Caco-2 (cell line): ENCODE measurements at regions not wholly inside any gene's neighbourhood (a gene's known extent, or its start where the extent isn't known, plus 50 kb on each side); places are given as distances from the start of the nearest gene placed in this dataset.

Experiments
- BruUV-seq: library from RNA; stranded (reverse); fragments of 400-500 nt; replicated peaks from 2 replicates; lab custom pipeline; 2021; lab: Mats Ljungman, UMichigan
- CTCF ChIA-PET: fragments of 300-600 bp; sonication (Branson Sonifier 250); formaldehyde crosslinking; loops from one replicate; lab custom pipeline; 2022; ENCODE audit warnings: antibody characterized with exemption; lab: Charles Lee
- POLR2A ChIA-PET: fragments of 300-600 bp; sonication (Branson Sonifier 250); formaldehyde crosslinking; loops from one replicate; lab custom pipeline; 2022; ENCODE audit warnings: antibody characterized with exemption; lab: Charles Lee
- DNase-seq, 2 experiments: peaks; one replicate each; pipeline versions ENCODE4 v3.0.0 to v3.0.0-alpha.2; 2020 to 2022
- H3K27me3 ChIP-seq: replicated peaks from 2 replicates; pipeline ENCODE4 v1.6.0; 2011; ENCODE audit warnings: low read length; ENCODE audit not compliant: control insufficient read depth, insufficient read depth
- H3K36me3 ChIP-seq: 2 replicates; pipeline ENCODE4 v1.5.1; 2011; ENCODE audit warnings: low read length; ENCODE audit not compliant: control insufficient read depth, insufficient read depth
- H3K4me1 ChIP-seq: fragments of 250-450 bp; sonication (Bioruptor Pico); 2 replicates; pipeline ENCODE4 v1.5.1; 2020; ENCODE audit warnings: mild to moderate bottlenecking
- H3K4me3 ChIP-seq: 2 replicates; pipeline ENCODE4 v1.5.1; 2011; ENCODE audit warnings: low read depth, mild to moderate bottlenecking, control low read depth, low read length
- H3K9me3 ChIP-seq: fragments of 250-450 bp; sonication (Bioruptor Pico); 2 replicates; pipeline ENCODE4 v1.5.1; 2020; ENCODE audit warnings: mild to moderate bottlenecking, moderate library complexity
- H3K27ac Mint-ChIP-seq: one replicate; pipeline ENCODE4 v1.8.0; 2022; ENCODE audit warnings: mixed read lengths; ENCODE audit not compliant: unreplicated experiment
- H3K27me3 Mint-ChIP-seq: one replicate; pipeline ENCODE4 v1.8.0; 2022; ENCODE audit warnings: mixed read lengths; ENCODE audit not compliant: insufficient read depth, unreplicated experiment
- H3K36me3 Mint-ChIP-seq: one replicate; pipeline ENCODE4 v1.8.0; 2022; ENCODE audit warnings: mild to moderate bottlenecking, mixed read lengths; ENCODE audit not compliant: insufficient read depth, unreplicated experiment
- H3K4me1 Mint-ChIP-seq: one replicate; pipeline ENCODE4 v1.8.0; 2022; ENCODE audit warnings: low read depth, mixed read lengths; ENCODE audit not compliant: unreplicated experiment
- H3K4me3 Mint-ChIP-seq: one replicate; pipeline ENCODE4 v1.8.0; 2022; ENCODE audit warnings: mild to moderate bottlenecking, moderate library complexity, mixed read lengths; ENCODE audit not compliant: unreplicated experiment
- H3K9me3 Mint-ChIP-seq: one replicate; pipeline ENCODE4 v1.8.0; 2022; ENCODE audit warnings: mixed read lengths; ENCODE audit not compliant: unreplicated experiment
- intact Hi-C: fragments of 100-400 bp; cut with micrococcal nuclease; formaldehyde crosslinking; loops from one replicate; pipeline ENCODE4 v1.10.0; 2022; ENCODE audit not compliant: unreplicated experiment
- TF ChIP-seq, protein P1 (sequence below), 2 experiments: fragments of 200-600 bp in 1 of 2; IDR thresholded peaks; 1 replicate in 1 of 2; 2 replicates in 1 of 2; pipeline versions ENCODE4 v1.5.1 to v1.8.0; 2011 to 2022; ENCODE audit warnings: antibody characterized with exemption in 1 of 2, control low read depth in 1 of 2, inconsistent platforms in 1 of 2, low read depth in 1 of 2, low read length in 1 of 2, mild to moderate bottlenecking in 1 of 2, moderate library complexity in 1 of 2; ENCODE audit not compliant: insufficient read depth in 1 of 2, severe bottlenecking in 1 of 2, unreplicated experiment in 1 of 2

DNA sequence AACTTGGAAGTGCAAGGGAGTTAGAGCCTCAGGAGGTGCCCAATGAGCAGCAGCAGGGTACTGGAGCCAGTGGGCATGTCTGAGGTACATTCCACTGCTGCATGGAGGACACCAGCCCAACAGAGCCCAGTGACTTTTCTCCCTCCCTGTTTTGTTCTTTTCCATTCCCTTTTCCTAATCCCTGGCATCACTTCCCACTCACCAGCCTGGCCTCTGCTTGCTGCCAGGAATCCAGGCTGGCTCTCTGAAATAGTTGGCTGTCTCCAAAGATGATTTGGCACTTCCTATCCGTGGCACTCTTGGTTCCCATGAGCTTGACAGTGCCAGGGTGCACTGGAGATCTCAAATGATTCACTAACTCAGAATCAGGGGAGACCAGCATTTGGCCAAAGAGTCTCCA lies 97.7 kb upstream of the ZPBP start:
- Mint-ChIP-seq H3K4me3 (no peak overlapping the region), H3K9me3 (no peaks in the 10 kb centered on the region), H3K27me3 (peaks cover 14% of the 10 kb centered on the region), H3K27ac (no peak overlapping the region), H3K36me3 (no peaks in the 10 kb centered on the region), H3K4me1 (no peaks in the 10 kb centered on the region)
- no peaks in the 10 kb centered on the region for H3K4me1 ChIP-seq
- TF ChIP-seq, protein P1, sequence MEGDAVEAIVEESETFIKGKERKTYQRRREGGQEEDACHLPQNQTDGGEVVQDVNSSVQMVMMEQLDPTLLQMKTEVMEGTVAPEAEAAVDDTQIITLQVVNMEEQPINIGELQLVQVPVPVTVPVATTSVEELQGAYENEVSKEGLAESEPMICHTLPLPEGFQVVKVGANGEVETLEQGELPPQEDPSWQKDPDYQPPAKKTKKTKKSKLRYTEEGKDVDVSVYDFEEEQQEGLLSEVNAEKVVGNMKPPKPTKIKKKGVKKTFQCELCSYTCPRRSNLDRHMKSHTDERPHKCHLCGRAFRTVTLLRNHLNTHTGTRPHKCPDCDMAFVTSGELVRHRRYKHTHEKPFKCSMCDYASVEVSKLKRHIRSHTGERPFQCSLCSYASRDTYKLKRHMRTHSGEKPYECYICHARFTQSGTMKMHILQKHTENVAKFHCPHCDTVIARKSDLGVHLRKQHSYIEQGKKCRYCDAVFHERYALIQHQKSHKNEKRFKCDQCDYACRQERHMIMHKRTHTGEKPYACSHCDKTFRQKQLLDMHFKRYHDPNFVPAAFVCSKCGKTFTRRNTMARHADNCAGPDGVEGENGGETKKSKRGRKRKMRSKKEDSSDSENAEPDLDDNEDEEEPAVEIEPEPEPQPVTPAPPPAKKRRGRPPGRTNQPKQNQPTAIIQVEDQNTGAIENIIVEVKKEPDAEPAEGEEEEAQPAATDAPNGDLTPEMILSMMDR (IDR thresholded peaks at IDR 0.05; ENCODE audit: insufficient read depth in 1 of 2, low read depth in 1 of 2, low read length in 1 of 2, severe bottlenecking in 1 of 2, unreplicated experiment in 1 of 2): no peak
- no peaks in the 10 kb centered on the region; the same call in none of the 2 replicates for H3K27me3 ChIP-seq
- CTCF ChIA-PET: interaction anchor here (0.7 kb wide), 1 partner anchor 18 kb away, joined by 4 read pairs; no protein-coding TSS in a partner anchor
- no peaks in the 10 kb centered on the region for H3K9me3 ChIP-seq
- H3K36me3 ChIP-seq: no peaks in the 10 kb centered on the region
- H3K4me3 ChIP-seq: no peak overlapping the region
- no peak for DNase-seq
- BruUV-seq: no TSS peak
- POLR2A ChIA-PET: no interaction called here
- intact Hi-C loops: no loop called here

DNA sequence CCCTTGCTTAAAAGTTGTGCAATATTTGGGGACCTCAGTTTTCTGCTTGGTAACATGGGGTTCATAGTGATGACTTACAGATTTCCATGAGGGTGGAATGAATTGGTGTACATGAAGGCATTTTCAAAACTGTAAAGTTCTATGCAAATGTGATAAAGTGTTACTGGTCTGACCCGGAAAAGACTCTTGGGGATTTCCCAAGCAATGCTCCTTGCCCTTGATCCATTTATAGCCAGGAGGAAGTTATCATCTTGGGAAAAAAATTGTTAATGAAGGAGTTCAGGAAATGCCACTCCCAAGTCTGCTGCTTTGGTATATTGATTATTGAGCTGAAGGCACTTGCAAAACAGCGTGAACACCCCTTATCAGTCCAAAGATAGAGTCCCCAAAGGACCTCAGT lies 96.3 kb upstream of the ZPBP start:
- H3K9me3 ChIP-seq: no peaks in the 10 kb centered on the region
- Mint-ChIP-seq H3K27me3 (peaks cover 7% of the 10 kb centered on the region), H3K27ac (no peak overlapping the region), H3K36me3 (no peaks in the 10 kb centered on the region), H3K4me3 (no peak overlapping the region), H3K4me1 (no peaks in the 10 kb centered on the region), H3K9me3 (no peaks in the 10 kb centered on the region)
- TF ChIP-seq, protein P1 (IDR thresholded peaks at IDR 0.05; ENCODE audit: insufficient read depth in 1 of 2, low read depth in 1 of 2, low read length in 1 of 2, severe bottlenecking in 1 of 2, unreplicated experiment in 1 of 2): no peak
- CTCF ChIA-PET: interaction anchor here (0.6 kb wide), 1 partner anchor 568 kb away, joined by 3 read pairs; no protein-coding TSS in a partner anchor
- no peak overlapping the region for H3K4me3 ChIP-seq
- DNase-seq: no peak
- H3K27me3 ChIP-seq: no peaks in the 10 kb centered on the region; the same call in none of the 2 replicates
- POLR2A ChIA-PET: no interaction called here
- no TSS peak for BruUV-seq
- intact Hi-C loops: no loop called here
- no peaks in the 10 kb centered on the region for H3K4me1 ChIP-seq
- H3K36me3 ChIP-seq: no peaks in the 10 kb centered on the region

DNA sequence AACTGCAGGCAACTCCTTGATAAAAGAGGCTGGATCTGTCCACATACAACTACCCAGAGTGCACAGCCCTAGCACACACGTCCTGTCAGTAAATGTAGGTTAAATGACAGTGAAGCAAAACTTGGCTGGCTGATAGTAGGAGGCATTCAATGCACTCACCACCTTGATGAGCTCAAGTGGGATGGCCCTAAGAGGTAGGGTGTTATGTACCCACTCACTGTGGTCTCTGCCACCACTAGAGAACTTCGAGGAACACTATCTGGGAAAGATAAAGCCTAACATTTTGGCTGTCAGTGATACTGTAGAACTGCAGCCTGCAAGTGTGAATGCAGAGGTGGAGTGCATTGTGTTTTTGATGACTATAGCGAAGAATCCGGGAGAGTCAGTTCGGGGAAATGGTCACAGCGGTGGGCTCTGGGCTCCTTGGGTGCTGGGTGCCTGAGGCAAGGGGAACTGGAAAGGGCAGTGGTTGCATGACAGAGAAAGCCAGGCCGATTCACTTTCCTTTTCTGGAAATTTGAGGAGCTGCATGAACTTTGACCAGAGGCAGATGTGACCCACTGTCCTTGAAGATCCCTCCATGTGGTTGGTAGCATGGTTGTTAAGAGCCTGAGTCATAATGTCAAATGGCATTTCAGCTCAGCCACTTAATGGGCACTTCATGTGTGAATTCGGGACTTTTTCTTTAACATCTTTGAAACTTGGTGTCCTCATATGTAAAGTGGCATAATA lies 93.1 kb upstream of the ZPBP start:
- Histone ChIP-seq H3K4me3 (no peak overlapping the region), H3K36me3 (no peaks in the 10 kb centered on the region), H3K4me1 (no peaks in the 10 kb centered on the region), H3K27me3 (no peaks in the 10 kb centered on the region; the same call in 1 of the 2 replicates), H3K9me3 (no peaks in the 10 kb centered on the region)
- no peak for DNase-seq
- BruUV-seq: no TSS peak
- TF ChIP-seq, protein P1 (IDR thresholded peaks at IDR 0.05; ENCODE audit: insufficient read depth in 1 of 2, low read depth in 1 of 2, low read length in 1 of 2, severe bottlenecking in 1 of 2, unreplicated experiment in 1 of 2): no peak
- H3K36me3 Mint-ChIP-seq: no peaks in the 10 kb centered on the region
- ChIA-PET POLR2A (no interaction called here), CTCF (no interaction called here)
- peaks cover 6% of the 10 kb centered on the region for H3K27me3 Mint-ChIP-seq
- no peak overlapping the region for H3K4me3 Mint-ChIP-seq
- intact Hi-C loops: no loop called here
- H3K4me1 Mint-ChIP-seq: no peaks in the 10 kb centered on the region
- no peaks in the 10 kb centered on the region for H3K9me3 Mint-ChIP-seq
- H3K27ac Mint-ChIP-seq: no peak overlapping the region
